ENCODE measurements at regions not wholly inside any gene's neighbourhood (a gene's known extent, or its start where the extent isn't known, plus 50 kb on each side); places are given as distances from the start of the nearest gene placed in this dataset.

DNA sequence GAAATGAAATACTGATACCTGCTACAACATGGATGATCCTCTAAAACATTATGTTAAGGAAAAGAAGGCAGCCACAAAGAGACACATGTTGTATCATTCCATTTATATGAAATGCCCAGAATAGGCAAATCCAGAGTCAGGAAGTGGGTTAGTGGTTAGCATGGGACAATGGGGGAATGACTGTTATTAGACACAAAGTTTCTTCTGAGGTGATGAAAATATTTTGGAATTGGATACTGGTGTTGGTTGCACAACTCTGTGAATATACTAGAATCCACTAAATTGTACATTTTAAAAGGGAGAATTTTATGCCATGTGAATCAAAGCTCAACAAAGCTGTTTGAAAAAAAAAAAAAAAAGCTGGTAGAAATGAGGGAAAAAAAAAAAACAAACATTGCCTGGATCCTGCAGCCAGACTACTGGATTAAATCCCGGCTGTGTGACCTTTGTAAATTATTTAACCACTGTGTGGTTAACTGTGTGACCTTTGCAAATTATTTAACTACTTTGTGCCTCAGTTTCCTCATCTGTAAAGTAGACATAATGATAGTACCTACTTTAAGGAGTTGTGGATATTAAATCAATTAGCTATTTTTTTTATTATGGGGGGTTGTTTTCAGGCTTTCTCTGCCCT is 75.6 kb upstream of the PRICKLE2 start:
- H3K9ac ChIP-seq (ENCODE audit: insufficient read length, low read depth) = no peak overlapping the region
- no peak overlapping the region for H3K4me3 ChIP-seq (ENCODE audit: insufficient read length, low read depth)
- TF ChIP-seq ZNF274 (IDR thresholded peaks at IDR 0.05; ENCODE audit: low read depth, low read length) (no peak), YY1 (IDR thresholded peaks at IDR 0.05; ENCODE audit: insufficient read depth, insufficient read length) (no peak), SUZ12 (IDR thresholded peaks at IDR 0.05; ENCODE audit: extremely low read depth, insufficient read depth, insufficient read length) (no peak)
- DNase-seq (ENCODE audit: low read depth, low spot score) = no peak
- no peaks in the 10 kb centered on the region for H3K36me3 ChIP-seq (ENCODE audit: insufficient read depth, insufficient read length, low read length)
- no peaks in the 10 kb centered on the region for H3K4me1 ChIP-seq (ENCODE audit: insufficient read depth, insufficient read length)
- H3K9me3 ChIP-seq (ENCODE audit: insufficient read depth, low read length) = peaks cover 20% of the 10 kb centered on the region
- H3K27me3 ChIP-seq (ENCODE audit: insufficient read depth, insufficient read length) = no peaks in the 10 kb centered on the region

GRCh38 chr3:64299206-64299605 is 73.9 kb upstream of the PRICKLE2 start:
- Histone ChIP-seq H3K9ac (ENCODE audit: insufficient read length, low read depth) (no peak overlapping the region), H3K27me3 (ENCODE audit: insufficient read depth, insufficient read length) (no peaks in the 10 kb centered on the region), H3K4me1 (ENCODE audit: insufficient read depth, insufficient read length) (no peaks in the 10 kb centered on the region), H3K4me3 (ENCODE audit: insufficient read length, low read depth) (no peak overlapping the region), H3K36me3 (ENCODE audit: insufficient read depth, insufficient read length, low read length) (no peaks in the 10 kb centered on the region), H3K9me3 (ENCODE audit: insufficient read depth, low read length) (peaks cover 20% of the 10 kb centered on the region)
- TF ChIP-seq SUZ12 (IDR thresholded peaks at IDR 0.05; ENCODE audit: extremely low read depth, insufficient read depth, insufficient read length) (no peak), YY1 (IDR thresholded peaks at IDR 0.05; ENCODE audit: insufficient read depth, insufficient read length) (no peak), ZNF274 (IDR thresholded peaks at IDR 0.05; ENCODE audit: low read depth, low read length) (no peak)
- DNase-seq (ENCODE audit: low read depth, low spot score) = no peak

DNA sequence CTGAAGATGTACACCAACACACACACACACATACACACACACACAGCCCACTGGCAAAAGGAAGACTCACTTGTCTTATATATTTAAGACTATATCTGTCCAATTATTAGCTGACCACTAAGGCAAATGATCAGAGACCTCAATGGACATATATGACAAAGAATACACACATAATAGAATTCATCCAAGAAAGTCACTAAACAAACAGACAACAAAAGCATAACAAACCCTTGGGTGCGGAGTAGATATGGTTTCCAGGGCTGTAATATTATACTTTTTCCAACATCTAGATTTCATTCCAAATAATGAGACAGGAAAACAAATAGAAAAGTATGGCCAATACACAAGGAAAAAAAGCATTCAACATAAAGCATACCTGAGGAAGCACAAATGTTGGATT is 72.3 kb upstream of the PRICKLE2 start:
- no peak for TF ChIP-seq ZNF274 (IDR thresholded peaks at IDR 0.05; ENCODE audit: low read depth, low read length)
- TF ChIP-seq YY1 (IDR thresholded peaks at IDR 0.05; ENCODE audit: insufficient read depth, insufficient read length) = no peak
- no peak for TF ChIP-seq SUZ12 (IDR thresholded peaks at IDR 0.05; ENCODE audit: extremely low read depth, insufficient read depth, insufficient read length)
- Histone ChIP-seq H3K36me3 (ENCODE audit: insufficient read depth, insufficient read length, low read length) (no peaks in the 10 kb centered on the region), H3K4me3 (ENCODE audit: insufficient read length, low read depth) (no peak overlapping the region), H3K4me1 (ENCODE audit: insufficient read depth, insufficient read length) (no peaks in the 10 kb centered on the region), H3K9me3 (ENCODE audit: insufficient read depth, low read length) (peaks cover 20% of the 10 kb centered on the region), H3K9ac (ENCODE audit: insufficient read length, low read depth) (no peak overlapping the region), H3K27me3 (ENCODE audit: insufficient read depth, insufficient read length) (no peaks in the 10 kb centered on the region)
- DNase-seq (ENCODE audit: low read depth, low spot score) = no peak

DNA sequence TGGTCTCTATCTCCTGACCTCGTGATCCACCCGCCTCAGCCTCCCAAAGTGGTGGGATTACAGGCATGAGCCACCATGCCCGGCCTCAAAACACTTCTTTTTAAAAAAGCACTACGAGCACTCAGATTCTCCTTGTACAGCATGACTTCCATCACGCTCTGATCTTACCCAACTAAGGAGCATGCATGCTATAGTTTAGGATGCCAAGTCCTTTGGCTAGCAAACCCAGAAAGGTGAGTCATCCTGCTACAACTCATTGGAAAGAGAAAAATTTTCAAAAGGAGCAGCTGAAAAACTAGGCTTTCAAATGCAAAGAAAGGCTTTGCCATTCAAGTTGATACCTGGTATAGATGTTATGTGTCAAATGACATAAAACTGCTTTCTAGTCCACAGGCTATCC is 70.3 kb upstream of the PRICKLE2 start:
- DNase-seq (ENCODE audit: low read depth, low spot score) = no peak
- no peak overlapping the region for H3K9ac ChIP-seq (ENCODE audit: insufficient read length, low read depth)
- TF ChIP-seq YY1 (IDR thresholded peaks at IDR 0.05; ENCODE audit: insufficient read depth, insufficient read length) (no peak), ZNF274 (IDR thresholded peaks at IDR 0.05; ENCODE audit: low read depth, low read length) (no peak)

GRCh38 chr3:64294771-64295170 is 69.5 kb upstream of the PRICKLE2 start:
- no peaks in the 10 kb centered on the region for H3K36me3 ChIP-seq (ENCODE audit: insufficient read depth, insufficient read length, low read length)
- no peak for TF ChIP-seq ZNF274 (IDR thresholded peaks at IDR 0.05; ENCODE audit: low read depth, low read length)
- no peak for TF ChIP-seq SUZ12 (IDR thresholded peaks at IDR 0.05; ENCODE audit: extremely low read depth, insufficient read depth, insufficient read length)
- no peak for TF ChIP-seq YY1 (IDR thresholded peaks at IDR 0.05; ENCODE audit: insufficient read depth, insufficient read length)
- H3K9me3 ChIP-seq (ENCODE audit: insufficient read depth, low read length) = peaks cover 20% of the 10 kb centered on the region
- DNase-seq (ENCODE audit: low read depth, low spot score) = no peak
- H3K9ac ChIP-seq (ENCODE audit: insufficient read length, low read depth) = no peak overlapping the region
- H3K4me3 ChIP-seq (ENCODE audit: insufficient read length, low read depth) = no peak overlapping the region
- no peaks in the 10 kb centered on the region for H3K4me1 ChIP-seq (ENCODE audit: insufficient read depth, insufficient read length)
- H3K27me3 ChIP-seq (ENCODE audit: insufficient read depth, insufficient read length) = no peaks in the 10 kb centered on the region

More for the DNA sequence above, 70.3 kb upstream of the PRICKLE2 start:
- Histone ChIP-seq H3K9me3 (ENCODE audit: insufficient read depth, low read length) (peaks cover 20% of the 10 kb centered on the region), H3K4me1 (ENCODE audit: insufficient read depth, insufficient read length) (no peaks in the 10 kb centered on the region), H3K4me3 (ENCODE audit: insufficient read length, low read depth) (no peak overlapping the region), H3K36me3 (ENCODE audit: insufficient read depth, insufficient read length, low read length) (no peaks in the 10 kb centered on the region), H3K27me3 (ENCODE audit: insufficient read depth, insufficient read length) (no peaks in the 10 kb centered on the region)

GRCh38 chr3:64293121-64293520 is 67.9 kb upstream of the PRICKLE2 start:
- TF ChIP-seq SUZ12 (IDR thresholded peaks at IDR 0.05; ENCODE audit: extremely low read depth, insufficient read depth, insufficient read length) (no peak), ZNF274 (IDR thresholded peaks at IDR 0.05; ENCODE audit: low read depth, low read length) (no peak), YY1 (IDR thresholded peaks at IDR 0.05; ENCODE audit: insufficient read depth, insufficient read length) (no peak)

GRCh38 chr3:64291956-64292355 is 66.7 kb upstream of the PRICKLE2 start:
- Histone ChIP-seq H3K9me3 (ENCODE audit: insufficient read depth, low read length) (peaks cover 8% of the 10 kb centered on the region), H3K27me3 (ENCODE audit: insufficient read depth, insufficient read length) (no peaks in the 10 kb centered on the region), H3K4me1 (ENCODE audit: insufficient read depth, insufficient read length) (no peaks in the 10 kb centered on the region), H3K9ac (ENCODE audit: insufficient read length, low read depth) (no peak overlapping the region), H3K36me3 (ENCODE audit: insufficient read depth, insufficient read length, low read length) (no peaks in the 10 kb centered on the region), H3K4me3 (ENCODE audit: insufficient read length, low read depth) (no peak overlapping the region)
- no peak for TF ChIP-seq SUZ12 (IDR thresholded peaks at IDR 0.05; ENCODE audit: extremely low read depth, insufficient read depth, insufficient read length)
- no peak for TF ChIP-seq YY1 (IDR thresholded peaks at IDR 0.05; ENCODE audit: insufficient read depth, insufficient read length)
- no peak for TF ChIP-seq ZNF274 (IDR thresholded peaks at IDR 0.05; ENCODE audit: low read depth, low read length)
- no peak for DNase-seq (ENCODE audit: low read depth, low spot score)

More at GRCh38 chr3:64293121-64293520, 67.9 kb upstream of the PRICKLE2 start:
- no peak for DNase-seq (ENCODE audit: low read depth, low spot score)
- no peak overlapping the region for H3K4me3 ChIP-seq (ENCODE audit: insufficient read length, low read depth)
- H3K36me3 ChIP-seq (ENCODE audit: insufficient read depth, insufficient read length, low read length) = no peaks in the 10 kb centered on the region
- H3K9me3 ChIP-seq (ENCODE audit: insufficient read depth, low read length) = peaks cover 20% of the 10 kb centered on the region
- no peaks in the 10 kb centered on the region for H3K27me3 ChIP-seq (ENCODE audit: insufficient read depth, insufficient read length)
- H3K9ac ChIP-seq (ENCODE audit: insufficient read length, low read depth) = no peak overlapping the region
- no peaks in the 10 kb centered on the region for H3K4me1 ChIP-seq (ENCODE audit: insufficient read depth, insufficient read length)
